Effector CD4-positive, alpha-beta T cell (primary cell): ENCODE measurements at regions not wholly inside any gene's neighbourhood (a gene's known extent, or its start where the extent isn't known, plus 50 kb on each side); places are given as distances from the start of the nearest gene placed in this dataset.

Experiments
- DNase-seq: peaks from one replicate; pipeline ENCODE4 v3.0.0-alpha.2; 2020

DNA sequence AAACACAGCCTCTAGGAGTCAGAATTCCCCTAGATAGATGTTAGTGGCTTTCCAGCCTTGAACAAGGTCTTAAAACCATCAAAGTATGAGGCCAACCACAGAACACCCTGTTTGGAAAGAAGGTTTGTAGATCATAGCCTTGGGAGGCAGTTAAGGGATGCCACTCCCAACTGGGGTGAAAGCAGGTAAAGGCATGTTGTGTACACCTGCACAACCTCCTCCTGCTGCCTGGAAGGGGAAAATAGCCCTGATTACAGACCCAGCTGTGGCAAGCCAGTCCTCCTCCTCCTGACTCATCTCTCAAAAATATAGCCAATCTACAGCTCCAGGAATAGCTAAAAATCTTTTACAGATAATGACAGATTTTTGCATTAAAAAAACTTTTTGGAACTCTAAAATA is 108.1 kb downstream of the RBM43 start:
- DNase-seq: no peak

DNA sequence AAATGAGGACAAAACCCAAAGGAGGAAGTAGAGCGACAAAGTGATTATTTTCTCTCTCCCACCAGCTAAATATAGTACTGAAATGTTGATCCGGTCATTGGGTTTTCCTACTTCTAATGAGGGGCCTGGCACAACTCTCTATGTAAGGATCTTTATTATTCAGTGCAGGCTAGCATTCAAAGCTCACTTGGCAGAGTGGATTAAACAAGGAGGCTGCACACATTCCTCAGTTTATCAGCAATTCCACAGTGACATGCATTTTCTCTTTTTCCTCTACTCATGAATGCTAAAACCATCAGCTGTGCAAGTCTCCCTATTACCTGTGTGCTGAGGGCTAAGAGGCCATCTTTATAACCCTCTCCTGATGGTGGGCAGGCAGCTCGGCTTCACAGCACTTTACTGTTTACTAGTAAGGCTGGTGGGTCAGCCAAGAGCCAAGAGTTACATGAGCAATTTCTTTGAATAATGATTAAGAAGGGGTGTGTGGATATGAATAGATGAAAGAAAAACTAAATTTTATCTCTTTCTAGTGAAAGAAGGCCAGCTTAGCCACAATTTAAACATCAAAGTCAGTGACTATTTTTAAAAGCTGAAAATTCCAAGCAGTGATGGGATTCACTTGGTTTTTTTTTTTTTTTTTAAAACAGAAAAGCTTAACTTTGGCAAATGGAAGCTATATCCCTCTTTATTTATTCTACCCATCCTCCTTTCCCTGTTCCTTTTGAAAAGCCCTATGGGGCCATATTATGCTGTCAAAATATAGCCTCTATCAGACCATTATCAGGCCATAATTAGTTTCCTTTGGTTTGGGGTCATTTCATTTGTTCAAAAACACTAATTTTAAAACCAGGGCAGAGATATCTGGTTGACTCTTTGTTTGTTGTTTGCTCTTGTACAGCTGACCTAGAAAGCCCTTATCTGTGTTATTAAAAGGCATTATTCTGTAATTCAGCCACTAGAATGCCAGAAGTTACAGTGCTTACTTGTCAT is 111.0 kb downstream of the RBM43 start:
- DNase-seq: no peak

DNA sequence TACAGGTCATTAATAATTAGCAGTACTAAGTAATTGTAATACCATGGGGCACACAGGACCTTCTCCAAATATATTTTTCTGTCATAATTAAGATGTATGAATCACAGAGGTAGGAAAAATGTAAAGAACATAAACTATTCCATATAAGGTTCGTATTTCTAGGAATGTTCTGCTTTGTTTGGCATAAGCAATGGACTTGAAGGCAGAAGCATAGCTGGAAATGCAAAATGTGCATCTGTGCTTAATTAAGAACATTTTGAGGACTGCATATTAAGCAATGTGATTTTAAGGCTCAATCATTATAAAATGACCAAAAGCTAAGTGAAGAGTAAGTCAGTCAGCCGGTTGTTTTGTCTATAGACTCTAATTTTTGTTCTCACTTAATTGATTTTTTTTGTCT is 123.2 kb downstream of the RBM43 start:
- DNase-seq: no peak

DNA sequence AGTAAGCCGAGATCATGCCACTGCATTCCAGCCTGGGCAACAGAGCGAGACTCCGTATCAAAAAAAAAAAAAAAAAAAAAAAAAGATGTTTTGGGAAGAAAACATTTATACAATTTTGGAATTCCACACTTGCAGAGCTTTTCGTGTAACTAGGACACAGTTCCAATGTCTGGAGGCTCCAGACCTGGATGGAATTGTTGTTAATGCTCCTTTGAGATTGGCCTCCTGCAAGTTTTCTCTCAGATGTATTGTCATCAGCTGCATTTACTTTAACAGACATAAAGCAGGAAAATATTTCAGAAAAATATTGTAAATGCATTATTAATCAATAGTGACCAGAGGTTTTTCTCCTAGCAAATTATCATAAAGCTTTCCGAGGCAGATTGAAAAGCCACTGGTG is 124.1 kb downstream of the RBM43 start:
- no peak for DNase-seq

DNA sequence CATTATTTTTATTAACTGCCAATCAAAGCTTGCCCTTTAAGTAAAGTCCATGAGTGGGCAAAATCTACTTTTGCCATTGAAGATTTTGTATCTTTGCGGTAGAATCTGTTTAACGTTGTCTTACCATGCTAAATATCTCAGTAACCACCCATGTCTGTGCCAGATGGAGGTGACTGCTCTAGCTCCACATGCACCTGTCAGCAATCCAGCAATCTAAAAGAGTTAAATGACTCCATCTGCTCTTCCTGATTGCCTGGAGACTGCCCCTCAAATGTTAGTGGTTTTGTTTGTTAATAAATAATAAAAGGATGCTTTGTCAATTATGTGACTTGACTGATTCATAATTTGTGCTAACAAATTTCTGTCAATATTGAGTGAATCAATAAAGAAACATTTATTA is 141.7 kb downstream of the RBM43 start:
- no peak for DNase-seq

DNA sequence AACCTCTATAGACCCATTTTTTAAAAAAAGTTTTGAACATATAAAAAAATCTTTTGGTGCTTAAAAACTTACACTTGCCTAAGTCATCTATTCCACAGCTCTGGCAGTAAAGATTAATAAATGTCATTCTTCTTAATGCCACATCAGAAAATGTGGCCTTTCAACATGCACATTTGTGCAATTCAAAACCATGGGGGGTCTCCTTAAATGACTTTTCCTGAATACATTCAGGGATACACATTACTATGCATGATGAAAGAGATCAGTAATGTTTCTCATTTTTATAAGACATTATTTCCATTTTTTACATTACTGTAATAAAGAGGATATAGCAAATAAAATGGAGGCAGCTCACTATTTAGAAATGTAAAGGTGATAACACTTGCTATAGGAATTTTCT is 142.3 kb downstream of the RBM43 start:
- DNase-seq: no peak

DNA sequence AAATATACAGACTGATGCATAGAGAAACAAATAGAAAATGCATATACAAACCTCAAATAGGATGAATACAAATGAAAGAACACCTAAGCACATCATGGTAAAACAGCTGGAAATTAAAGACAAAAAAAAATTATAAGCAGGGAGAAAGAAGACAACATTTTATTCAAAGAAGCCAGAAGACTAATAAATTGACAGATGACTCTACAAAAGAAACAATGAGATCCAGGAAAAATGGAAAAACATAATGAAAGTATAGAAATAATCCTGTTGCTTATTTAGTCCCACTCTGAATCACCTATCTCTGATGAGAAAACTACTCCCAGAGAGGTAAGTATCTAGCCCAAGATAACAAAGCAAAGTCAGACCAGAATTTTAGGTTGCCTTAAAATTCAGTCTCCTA is 143.4 kb downstream of the RBM43 start:
- DNase-seq: no peak

DNA sequence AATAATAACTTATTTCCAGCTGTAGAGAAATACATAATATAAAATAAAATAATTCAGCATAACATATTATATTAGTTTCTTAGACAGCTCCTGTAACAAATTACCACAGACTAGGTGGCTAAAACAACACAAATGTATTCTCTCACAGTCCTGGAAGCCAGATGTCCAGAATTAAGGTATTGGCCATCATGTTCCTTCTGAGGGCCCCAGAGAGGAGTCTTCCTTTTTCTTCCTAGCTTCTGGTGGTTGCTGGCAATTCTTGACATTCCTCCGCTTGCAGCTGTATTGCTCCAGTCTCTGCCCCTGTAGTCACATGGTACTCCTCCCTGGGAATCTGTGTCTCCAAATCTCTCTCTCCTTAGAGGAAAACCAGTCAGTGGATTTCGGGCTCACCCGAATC is 146.8 kb downstream of the RBM43 start:
- no peak for DNase-seq

DNA sequence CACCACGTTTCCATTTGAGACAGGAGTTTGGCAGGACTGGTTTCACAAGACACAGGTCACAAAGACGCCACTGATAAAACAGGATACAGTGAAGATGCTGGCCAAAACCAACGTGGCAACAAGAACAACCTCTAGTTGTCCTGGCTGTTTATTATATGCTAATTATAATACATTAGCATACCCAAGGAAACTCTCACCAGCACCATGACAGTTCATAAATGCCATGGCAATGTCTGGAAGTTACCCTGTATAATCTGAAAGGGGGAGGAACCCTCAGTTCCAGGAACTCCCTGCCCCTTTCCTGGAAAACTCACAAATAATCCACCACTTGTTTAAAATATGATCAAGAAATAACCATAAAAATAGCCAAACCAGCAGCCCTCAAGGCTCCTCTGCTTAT is 148.3 kb downstream of the RBM43 start:
- DNase-seq: no peak

DNA sequence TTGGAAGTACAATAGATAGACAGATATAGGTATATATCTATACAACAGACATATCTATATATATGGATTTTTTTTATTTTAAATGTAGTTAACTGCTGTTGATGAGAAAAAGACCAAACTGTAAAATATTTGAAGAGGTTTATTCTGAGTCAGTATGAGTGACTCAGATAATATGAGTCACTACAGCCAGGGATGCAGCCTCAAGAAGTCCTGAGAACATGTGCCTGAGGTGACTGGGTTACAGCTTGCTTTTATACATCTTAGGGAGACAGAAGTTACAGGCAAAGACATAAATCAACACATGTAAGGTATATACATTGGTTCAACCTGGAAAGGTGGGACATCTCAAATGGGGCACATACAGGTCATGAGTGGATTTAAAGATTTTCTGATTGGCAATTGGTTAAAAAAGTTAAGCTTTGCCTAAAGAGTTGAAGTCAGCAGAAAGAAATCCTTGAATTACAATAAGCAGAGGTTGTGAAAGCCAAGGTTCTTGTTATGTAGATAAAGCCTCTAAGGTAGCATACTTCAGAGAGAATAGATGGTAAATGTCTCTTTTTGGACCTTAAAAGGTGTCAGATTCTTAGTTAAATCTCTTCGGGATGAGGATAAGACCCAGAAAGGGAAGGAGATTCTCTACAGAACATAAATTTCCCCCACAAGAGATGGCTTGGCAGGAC is 149.9 kb downstream of the RBM43 start:
- no peak for DNase-seq

DNA sequence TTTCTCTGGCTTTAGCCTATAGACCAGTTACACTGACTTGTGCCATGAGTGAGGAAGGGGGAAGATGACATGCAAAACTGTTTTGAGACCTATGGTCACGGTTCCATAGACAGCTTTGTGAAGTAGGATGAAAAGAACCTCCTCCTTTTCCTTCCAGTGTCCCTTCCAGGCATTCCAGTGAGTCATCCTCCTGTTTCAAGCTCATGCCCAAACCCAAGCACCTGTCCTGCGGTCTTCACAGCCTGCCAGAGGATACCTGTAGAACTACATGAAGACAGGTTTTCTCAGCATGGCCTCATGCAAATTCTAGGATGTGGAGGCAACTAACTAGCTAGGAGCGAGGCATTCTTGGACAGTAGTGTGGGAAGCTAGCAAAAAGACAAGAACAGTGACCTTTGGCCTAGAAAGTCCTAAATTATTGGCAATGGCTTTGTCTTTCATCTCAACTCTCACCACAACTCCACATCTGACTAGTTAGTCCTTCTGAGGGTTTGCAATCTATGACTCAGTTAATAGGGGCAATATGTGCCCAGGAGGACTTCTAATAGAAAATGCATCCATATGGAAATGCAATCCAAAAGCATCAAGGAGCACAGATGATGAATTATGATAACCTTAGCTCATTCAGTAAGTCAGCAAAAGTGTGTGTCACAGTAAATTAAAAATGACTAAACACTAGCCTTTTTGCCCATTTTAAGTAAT is 154.7 kb downstream of the RBM43 start:
- DNase-seq: no peak

DNA sequence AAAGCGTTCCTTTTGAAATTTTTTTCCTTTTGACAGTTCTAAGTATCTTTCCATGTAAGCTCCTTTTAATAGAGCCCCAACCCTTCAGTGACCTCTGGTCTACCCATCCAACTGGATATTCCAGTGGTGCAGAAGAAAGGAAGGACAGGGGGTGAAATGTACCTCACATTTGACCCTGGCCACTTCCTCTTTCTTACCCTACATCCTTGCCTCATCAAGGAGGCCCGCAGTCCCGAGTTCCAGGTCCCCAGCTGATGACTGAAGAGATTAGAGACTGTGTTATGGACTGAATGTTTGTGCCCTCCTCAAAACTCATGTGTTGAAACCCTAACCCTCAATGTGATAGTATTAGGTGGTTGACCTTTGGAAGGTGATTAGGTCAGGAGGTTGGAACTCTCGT is 158.1 kb downstream of the RBM43 start:
- no peak for DNase-seq

DNA sequence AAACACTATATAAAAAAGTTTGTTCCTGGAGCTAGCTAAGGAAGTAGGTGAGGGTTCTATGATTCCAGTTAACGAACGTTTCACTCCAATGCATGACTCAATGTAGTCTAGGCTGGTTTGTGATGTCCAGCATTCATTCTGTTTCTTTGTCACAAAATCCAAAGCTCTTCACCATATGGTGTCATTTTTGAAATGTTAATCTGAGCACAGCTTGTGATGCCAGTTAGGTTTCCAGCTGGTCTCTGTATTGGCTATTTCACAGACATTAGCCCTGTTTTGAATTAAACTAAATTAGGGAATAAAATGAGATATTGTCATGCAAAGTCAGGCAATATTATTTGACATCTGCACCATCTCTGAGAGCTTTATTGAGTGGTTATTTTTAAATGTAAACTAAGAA is 159.4 kb downstream of the RBM43 start:
- no peak for DNase-seq

DNA sequence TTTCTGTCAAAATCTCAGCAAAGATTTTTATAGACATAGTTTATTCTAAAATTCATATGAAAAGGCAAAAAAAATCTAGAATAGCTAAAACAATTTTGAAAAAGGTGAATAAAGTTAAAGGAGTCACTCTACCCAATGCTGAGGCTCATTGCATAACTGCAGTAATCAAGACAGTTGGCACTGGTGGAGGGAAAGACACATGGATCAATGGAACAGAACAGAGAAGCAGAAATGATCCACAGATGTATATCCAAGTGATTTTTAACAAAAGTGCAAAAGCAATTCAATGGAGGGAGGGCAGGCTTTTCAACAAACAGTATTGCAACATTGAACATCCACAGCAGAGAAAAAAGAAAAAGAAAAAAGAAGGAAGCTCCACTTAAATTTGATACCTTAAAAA is 162.8 kb downstream of the RBM43 start:
- DNase-seq: no peak

DNA sequence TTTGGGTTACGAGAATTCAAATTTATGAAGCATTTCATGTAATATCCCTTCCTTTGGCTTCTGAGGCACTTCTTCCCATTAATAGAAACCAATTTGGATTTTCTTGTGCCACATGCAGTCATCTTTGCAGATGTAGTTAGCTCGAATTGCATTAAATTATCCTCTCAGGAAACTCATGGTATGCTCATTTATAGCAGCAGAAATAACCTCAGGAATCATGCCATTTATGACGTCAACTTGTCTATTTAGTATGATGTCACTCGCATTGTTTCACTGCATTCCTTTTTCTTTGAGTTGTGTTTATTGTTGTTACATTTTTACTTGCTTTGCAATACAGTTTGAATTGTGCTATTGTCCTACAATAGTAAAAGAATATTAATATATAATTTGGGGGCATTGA is 163.8 kb downstream of the RBM43 start:
- no peak for DNase-seq

DNA sequence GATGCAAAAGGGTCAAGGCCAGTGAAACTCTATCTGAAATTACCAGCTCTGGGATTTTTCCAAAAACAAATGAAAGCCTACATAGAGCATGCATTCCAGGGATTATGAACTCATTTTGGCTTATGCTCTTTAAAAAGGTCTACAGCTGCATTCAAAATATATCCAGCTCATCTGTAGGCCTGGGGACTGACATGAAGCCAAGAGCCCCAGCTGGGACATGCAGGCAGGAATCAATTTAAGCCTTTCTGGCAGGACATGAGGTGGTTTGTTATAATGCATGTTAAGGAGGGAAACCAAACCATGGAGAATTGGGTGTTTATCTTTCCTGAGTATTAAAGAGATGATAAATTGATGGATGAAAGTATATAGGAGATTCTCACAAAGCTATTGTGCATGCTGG is 164.5 kb downstream of the RBM43 start:
- no peak for DNase-seq

DNA sequence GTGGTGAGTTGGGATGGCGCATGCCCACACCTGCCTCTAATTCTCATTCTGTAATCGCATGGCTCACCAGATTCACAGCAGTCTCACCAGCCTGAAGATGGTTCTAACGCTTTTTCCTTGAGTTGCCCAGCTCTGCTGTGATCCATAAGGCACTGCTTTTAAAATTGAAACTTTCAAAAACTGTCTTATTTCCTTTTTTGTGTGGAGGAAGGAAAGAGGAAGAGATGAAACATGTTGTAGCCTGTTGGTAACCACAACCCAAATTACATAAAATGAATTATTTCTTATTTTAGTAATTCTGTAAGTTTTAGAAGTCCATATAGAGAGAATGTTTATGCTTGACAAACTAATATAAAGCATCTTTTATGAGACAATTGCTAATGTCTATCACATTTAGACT is 165.4 kb downstream of the RBM43 start:
- DNase-seq: no peak

DNA sequence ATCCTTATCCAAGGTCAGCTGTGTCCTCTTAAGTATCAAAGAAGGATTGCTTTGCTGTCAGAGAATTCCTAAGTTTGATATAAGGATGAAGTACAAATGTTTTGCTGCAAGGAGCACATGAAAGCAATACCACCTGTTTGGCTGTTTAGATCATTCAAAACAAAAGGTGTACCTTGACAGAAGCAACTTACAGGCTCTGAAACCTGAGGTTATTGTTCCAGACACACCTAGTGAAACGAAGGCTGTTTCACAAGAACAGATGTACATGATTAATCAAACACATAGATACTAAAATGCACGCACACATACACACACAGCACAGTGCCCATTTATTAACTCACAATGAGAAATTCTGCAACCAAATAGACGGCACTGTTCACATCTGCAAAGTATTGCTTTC is 166.2 kb downstream of the RBM43 start:
- no peak for DNase-seq

DNA sequence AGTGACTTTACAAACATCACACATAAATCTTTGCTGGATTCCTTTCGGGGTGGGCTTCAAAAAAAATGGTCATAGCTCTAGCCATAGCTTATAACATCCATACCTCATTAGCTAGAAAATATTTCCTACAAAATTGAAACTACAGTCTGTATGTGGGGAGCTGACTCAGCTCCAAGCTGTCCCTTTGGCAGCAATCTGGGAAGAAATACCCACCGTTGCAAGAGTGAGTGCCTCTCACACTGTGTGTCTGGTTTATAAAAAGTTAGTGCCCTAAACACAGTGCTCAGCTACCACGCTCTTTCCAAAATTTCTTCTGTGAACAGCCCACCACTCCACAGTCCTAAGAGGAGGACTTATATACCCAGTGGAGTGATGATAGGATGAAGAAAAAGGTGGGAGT is 170.1 kb downstream of the RBM43 start:
- no peak for DNase-seq

DNA sequence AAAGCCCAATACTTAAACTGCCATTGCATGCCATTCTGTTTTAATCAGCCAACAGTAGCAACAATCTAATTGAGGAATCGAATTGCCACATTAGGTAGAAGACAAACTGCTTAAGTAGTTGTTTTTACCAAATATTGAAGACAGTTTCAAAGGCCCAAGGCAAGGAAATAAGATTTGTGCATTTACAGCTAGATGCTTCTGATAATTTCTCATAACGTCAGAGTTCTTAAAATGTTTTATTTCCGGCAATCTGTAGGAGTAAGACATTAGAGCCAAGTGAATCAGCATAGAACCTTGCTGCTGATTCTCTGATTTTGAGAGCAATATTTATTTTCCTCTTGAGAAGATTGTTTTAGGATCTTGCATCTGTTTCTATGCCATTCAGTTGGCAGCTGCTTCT is 174.3 kb downstream of the RBM43 start:
- DNase-seq: no peak

DNA sequence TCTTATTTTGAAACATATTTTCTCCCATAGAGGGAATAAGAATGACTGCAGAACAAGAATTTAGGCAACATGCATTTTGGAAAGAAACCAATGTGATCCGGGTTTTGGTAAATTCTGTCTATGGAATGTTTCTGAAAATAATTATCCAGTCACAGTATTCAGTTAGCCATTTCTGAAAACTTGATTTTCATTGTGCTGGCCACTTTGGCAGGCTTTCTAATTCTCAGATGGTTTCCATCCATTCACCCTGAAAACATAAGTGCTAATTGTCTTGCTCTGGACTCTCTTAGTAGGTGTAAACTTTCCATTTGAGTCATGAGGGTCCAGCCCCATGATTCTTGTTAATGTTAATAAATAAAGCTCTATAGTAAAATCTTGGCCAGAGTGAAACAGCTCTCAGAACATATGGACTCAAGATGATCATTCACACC is 176.5 kb downstream of the RBM43 start:
- no peak for DNase-seq

DNA sequence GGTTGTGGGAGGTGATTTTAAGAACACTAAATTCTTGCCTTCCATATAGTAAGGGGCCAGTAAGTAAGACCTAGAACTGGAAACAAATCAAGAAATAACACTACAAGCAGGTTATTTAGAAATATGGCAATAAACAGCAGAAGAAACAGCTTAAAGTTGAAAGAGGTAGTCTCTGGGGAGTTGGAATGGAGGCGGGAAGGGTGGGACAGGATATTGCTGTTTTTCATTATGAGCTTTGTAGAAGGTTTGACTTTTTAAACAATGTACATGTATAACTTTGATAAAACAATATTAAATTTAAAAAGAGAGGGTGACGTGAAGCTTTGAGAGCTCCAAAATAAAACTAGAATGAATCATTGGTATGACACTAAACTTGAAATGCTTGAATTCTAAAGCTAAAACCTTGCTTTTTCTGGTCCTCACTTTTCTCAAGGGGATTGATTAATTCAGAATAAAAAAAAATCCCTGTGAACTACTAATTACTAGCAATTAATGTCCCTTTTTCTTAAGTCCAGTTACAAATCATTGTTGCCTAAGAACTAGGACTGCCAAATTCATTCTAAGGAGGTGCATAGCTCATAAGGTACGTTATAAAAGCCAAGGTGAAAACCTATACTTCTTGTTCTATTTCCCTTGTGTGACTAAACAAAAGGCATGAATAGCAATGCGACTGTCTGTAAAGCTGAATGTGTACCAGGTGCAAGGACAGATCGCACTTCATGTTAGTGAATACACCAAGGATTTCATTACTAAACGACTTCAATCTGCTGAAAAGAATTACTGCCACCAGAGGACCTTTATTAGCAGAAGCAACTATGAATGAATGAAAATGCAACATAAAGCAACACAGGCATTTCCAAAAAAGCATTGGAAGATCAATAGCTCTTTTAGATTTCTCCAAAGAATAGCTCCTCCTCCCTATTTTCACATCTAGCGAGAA is 177.5 kb downstream of the RBM43 start:
- no peak for DNase-seq

DNA sequence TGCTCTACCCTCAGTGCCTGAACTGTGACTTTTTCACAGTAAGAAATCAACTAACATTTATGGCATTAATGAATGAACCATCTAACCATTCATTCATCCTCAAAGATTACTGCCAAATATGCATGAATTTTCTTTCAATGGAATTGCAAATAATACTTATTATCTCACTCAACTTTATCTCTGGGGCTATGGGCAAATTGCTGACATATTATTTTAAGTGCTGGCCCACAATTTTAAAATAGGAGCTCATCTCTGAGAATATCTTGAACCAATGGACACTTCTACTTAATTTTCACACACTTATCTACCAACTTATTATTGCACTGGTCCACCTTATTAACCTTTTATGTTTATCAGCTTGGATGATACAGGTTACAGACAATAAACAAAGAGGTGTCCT is 182.8 kb downstream of the RBM43 start:
- DNase-seq: no peak
